Psoas muscle (tissue), 7 donors: ENCODE measurements at regions not wholly inside any gene's neighbourhood (a gene's known extent, or its start where the extent isn't known, plus 50 kb on each side); places are given as distances from the start of the nearest gene placed in this dataset.

Experiments used
- ATAC-seq, 4 donors: fragments of 200-7000 bp; cut with Tn5 transposase; one replicate each; pipeline ENCODE4 v1.9.1; 2020; ENCODE audit warnings: moderate library complexity in 3 of 4, mild to moderate bottlenecking in 2 of 4
- DNase-seq, 2 donors: peaks; one replicate each; pipeline ENCODE4 v3.0.0-alpha.2; 2020
- H3K27ac ChIP-seq: fragments of 200-600 bp; one replicate; pipeline ENCODE4 v1.8.0; 2022
- H3K27me3 ChIP-seq, 3 donors: fragments of 200-600 bp in 1 of 3; one replicate each; pipeline versions ENCODE4 v1.6.1 to v1.8.0; 2013 to 2022; ENCODE audit warnings: low read length in 2 of 3, mild to moderate bottlenecking in 2 of 3, moderate library complexity in 1 of 3; ENCODE audit not compliant: insufficient read depth in 3 of 3
- H3K36me3 ChIP-seq, 2 donors: fragments of 200-600 bp in 1 of 2; one replicate each; pipeline versions ENCODE4 v1.6.1 to v1.8.0; 2013 to 2022; ENCODE audit warnings: low read depth in 1 of 2, mild to moderate bottlenecking in 1 of 2, moderate library complexity in 1 of 2; ENCODE audit not compliant: insufficient read depth in 1 of 2
- H3K4me1 ChIP-seq: fragments of 200-600 bp; one replicate; pipeline ENCODE4 v1.8.0; 2022
- H3K4me3 ChIP-seq: fragments of 200-600 bp; one replicate; pipeline ENCODE4 v1.8.0; 2022; ENCODE audit warnings: mild to moderate bottlenecking
- H3K9me3 ChIP-seq: fragments of 200-600 bp; one replicate; pipeline ENCODE4 v1.8.0; 2022
- CTCF ChIP-seq: fragments of 200-600 bp; IDR thresholded peaks from one replicate; pipeline ENCODE4 v1.8.0; 2022; ENCODE audit warnings: antibody characterized with exemption
- whole genome bisulfite sequencing, 3 donors: extraction: QIAGEN DNeasy Blood & Tissue Kit; methylation state at CpG; one replicate each; pipeline versions ENCODE4 v1.1.6 to v1.1.7; 2013; 5-methylcytosine and 5-hydroxymethylcytosine counted together
- intact Hi-C, 2 donors: fragments of 100-400 bp; cut with DNase I; formaldehyde crosslinking; loops; one replicate each; pipeline versions ENCODE4 v1.11.0 to v1.14.2; 2022
- donor health status: healthy with polysubstance abuse.
- donor health status: DM: no; HTN: no; CAD: no; lungs with moderate emphysema.
- donor health status: Bipolar disorder and iron deficiency.
- donor health status: healthy.
- donor health status: DM: yes; HTN: yes; CAD: no.
- donor health status: DM: no; HTN: no; CAD: no.
- donor health status: DM: yes; HTN: yes; CAD: no.

GRCh38 chr13:111661776-111662175 lies 341.3 kb downstream of the TEX29 start:
- WGBS, 3 donors, result 87 to 91% (median 89%) methylated on average over 9 of the region's 9 CpGs
- DNase-seq, result no peak
- no peaks in the 10 kb centered on the region for H3K4me1 ChIP-seq
- no peak overlapping the region for H3K4me3 ChIP-seq
- no peak overlapping the region for H3K27ac ChIP-seq
- H3K36me3 ChIP-seq, result no peaks in the 10 kb centered on the region
- intact Hi-C loops, result no loop called here
- no peak for ATAC-seq
- TF ChIP-seq CTCF, result no peak
- H3K27me3 ChIP-seq, result peaks cover 0 to 11% (median 0%) of the 10 kb centered on the region in 3 donors
- H3K9me3 ChIP-seq, result no peaks in the 10 kb centered on the region

- no peak overlapping the region for H3K27ac ChIP-seq
- H3K9me3 ChIP-seq, result no peaks in the 10 kb centered on the region
- H3K4me1 ChIP-seq, result no peaks in the 10 kb centered on the region
- no peak for DNase-seq
- H3K4me3 ChIP-seq, result no peak overlapping the region
- intact Hi-C loops, result no loop called here
- 92 to 99% (median 94%) methylated on average over 5 of the region's 5 CpGs for WGBS, 3 donors
- TF ChIP-seq CTCF, result no peak
- no peak for ATAC-seq
- peaks cover 0 to 11% (median 0%) of the 10 kb centered on the region in 3 donors for H3K27me3 ChIP-seq
- no peaks in the 10 kb centered on the region for H3K36me3 ChIP-seq
These were observed 342.0 kb downstream of the TEX29 start for GRCh38 chr13:111662451-111662850.

GRCh38 chr13:111662895-111663294 lies 342.5 kb downstream of the TEX29 start:
- no peaks in the 10 kb centered on the region for H3K9me3 ChIP-seq
- no peak for ATAC-seq

GRCh38 chr13:111663505-111663904 lies 343.1 kb downstream of the TEX29 start:
- no peaks in the 10 kb centered on the region for H3K4me1 ChIP-seq
- intact Hi-C loops, result no loop called here
- no peaks in the 10 kb centered on the region for H3K9me3 ChIP-seq
- H3K36me3 ChIP-seq, result no peaks in the 10 kb centered on the region
- peaks cover 0 to 11% (median 0%) of the 10 kb centered on the region in 3 donors for H3K27me3 ChIP-seq
- no peak for DNase-seq
- no peak overlapping the region for H3K4me3 ChIP-seq
- ATAC-seq, result no peak
- H3K27ac ChIP-seq, result no peak overlapping the region
- TF ChIP-seq CTCF, result no peak
- WGBS, 3 donors, result 68 to 73% (median 68%) methylated on average over 12 of the region's 12 CpGs

More at GRCh38 chr13:111662895-111663294, 342.5 kb downstream of the TEX29 start:
- peaks cover 0 to 11% (median 0%) of the 10 kb centered on the region in 3 donors for H3K27me3 ChIP-seq
- TF ChIP-seq CTCF, result no peak
- H3K36me3 ChIP-seq, result no peaks in the 10 kb centered on the region
- DNase-seq, result no peak
- no peak overlapping the region for H3K4me3 ChIP-seq
- 69 to 76% (median 69%) methylated on average over 4 of the region's 4 CpGs for WGBS, 3 donors
- no peak overlapping the region for H3K27ac ChIP-seq
- intact Hi-C loops, result no loop called here
- no peaks in the 10 kb centered on the region for H3K4me1 ChIP-seq

GRCh38 chr13:111663953-111664421 lies 343.5 kb downstream of the TEX29 start:
- Histone ChIP-seq H3K36me3 (no peaks in the 10 kb centered on the region), H3K4me3 (no peak overlapping the region), H3K4me1 (no peaks in the 10 kb centered on the region), H3K27ac (no peak overlapping the region), H3K27me3 (peaks cover 0 to 11% (median 0%) of the 10 kb centered on the region in 3 donors), H3K9me3 (no peaks in the 10 kb centered on the region)
- 64 to 72% (median 68%) methylated on average over 9 of the region's 9 CpGs for WGBS, 3 donors
- DNase-seq, result no peak
- ATAC-seq, result no peak
- no peak for TF ChIP-seq CTCF
- intact Hi-C loops, result no loop called here
